HG03103 (cell line): ENCODE measurements at regions not wholly inside any gene's neighbourhood (a gene's known extent, or its start where the extent isn't known, plus 50 kb on each side); places are given as distances from the start of the nearest gene placed in this dataset.
A peak's percentile ranks its signal among the peaks of the same experiment; 100 is the strongest.

Experiments used
- ATAC-seq: cut with Tn5 transposase; IDR thresholded peaks from one replicate; pipeline ENCODE4 v1.9.1; 2021; ENCODE audit warnings: low read depth; ENCODE audit not compliant: unreplicated experiment

GRCh38 chr18:10368456-10369453 lies 85.7 kb upstream of the APCDD1 start:
- no peak for ATAC-seq

- ATAC-seq, result no peak
These were observed 83.7 kb upstream of the APCDD1 start for GRCh38 chr18:10370716-10371115.

- no peak for ATAC-seq
These were observed 83.3 kb upstream of the APCDD1 start for GRCh38 chr18:10371165-10371564.

GRCh38 chr18:10374195-10374594 lies 80.2 kb upstream of the APCDD1 start:
- no peak for ATAC-seq

- no peak for ATAC-seq
These were observed 79.7 kb upstream of the APCDD1 start for GRCh38 chr18:10374636-10375293.

GRCh38 chr18:10376731-10377130 lies 77.7 kb upstream of the APCDD1 start:
- no peak for ATAC-seq

- no peak for ATAC-seq
These were observed 76.5 kb upstream of the APCDD1 start for GRCh38 chr18:10377956-10378355.

- no peak for ATAC-seq
These were observed 75.6 kb upstream of the APCDD1 start for GRCh38 chr18:10378688-10379420.

GRCh38 chr18:10379522-10379921 lies 74.9 kb upstream of the APCDD1 start:
- ATAC-seq, result no peak

GRCh38 chr18:10381516-10381915 lies 72.9 kb upstream of the APCDD1 start:
- ATAC-seq, result no peak

- ATAC-seq, result no peak
These were observed 72.5 kb upstream of the APCDD1 start for GRCh38 chr18:10381951-10382350.

GRCh38 chr18:10386049-10386448 lies 68.4 kb upstream of the APCDD1 start:
- no peak for ATAC-seq

GRCh38 chr18:10386956-10387355 lies 67.5 kb upstream of the APCDD1 start:
- no peak for ATAC-seq

GRCh38 chr18:10387399-10387798 lies 67.0 kb upstream of the APCDD1 start:
- no peak for ATAC-seq

GRCh38 chr18:10388373-10388772 lies 66.1 kb upstream of the APCDD1 start:
- ATAC-seq, result no peak

GRCh38 chr18:10391506-10391905 lies 62.9 kb upstream of the APCDD1 start:
- peak; percentile 67 for ATAC-seq

- ATAC-seq, result no peak
These were observed 57.4 kb upstream of the APCDD1 start for GRCh38 chr18:10397004-10397403.

GRCh38 chr18:10398571-10398970 lies 55.9 kb upstream of the APCDD1 start:
- ATAC-seq, result no peak

- ATAC-seq, result no peak
These were observed 55.0 kb upstream of the APCDD1 start for GRCh38 chr18:10399465-10399864.

GRCh38 chr18:10400534-10401307 lies 53.7 kb upstream of the APCDD1 start:
- ATAC-seq, result no peak
